Prostate gland (tissue), 2 donors: ENCODE measurements at regions not wholly inside any gene's neighbourhood (a gene's known extent, or its start where the extent isn't known, plus 50 kb on each side); places are given as distances from the start of the nearest gene placed in this dataset.

ENCODE experiments used
- DNase-seq: peaks from one replicate; pipeline ENCODE4 v3.0.0-alpha.2; 2019; ENCODE audit warnings: low spot score
- H3K27ac ChIP-seq, 2 donors: fragments of 200-600 bp; sonication (generic); 2 replicates each; pipeline ENCODE4 v1.5.1; 2017 to 2019
- H3K27me3 ChIP-seq: fragments of 200-600 bp; sonication (generic); replicated peaks from 2 replicates; pipeline ENCODE4 v1.5.1; 2019; ENCODE audit not compliant: insufficient read depth
- H3K36me3 ChIP-seq, 2 donors: fragments of 200-600 bp; sonication (generic); 1 replicate in 1 of 2; 2 replicates in 1 of 2; pipeline versions ENCODE4 v1.5.1 to v1.8.1; 2017 to 2019
- H3K4me1 ChIP-seq: fragments of 200-600 bp; sonication (generic); replicated peaks from 2 replicates; pipeline ENCODE4 v1.5.1; 2019
- H3K4me3 ChIP-seq, 2 donors: fragments of 200-600 bp; sonication (generic); 2 replicates each; pipeline ENCODE4 v1.5.1; 2017 to 2019
- H3K9me3 ChIP-seq: fragments of 200-600 bp; sonication (generic); 2 replicates; pipeline ENCODE4 v1.5.1; 2017
- POLR2A ChIP-seq: fragments of 450-650 bp; IDR thresholded peaks from one replicate; pipeline ENCODE4 v1.6.1; 2016; ENCODE audit warnings: antibody characterized with exemption, mild to moderate bottlenecking
- POLR2AphosphoS5 ChIP-seq: sonication (generic); formaldehyde crosslinking; IDR thresholded peaks from one replicate; pipeline ENCODE4 v1.6.1; 2017; ENCODE audit warnings: antibody characterized with exemption
- WGBS: methylation state at CpG from one replicate; pipeline ENCODE4 v1.1.5; 2018; 5-methylcytosine and 5-hydroxymethylcytosine counted together
- intact Hi-C: fragments of 100-400 bp; cut with DNase I; formaldehyde crosslinking; loops from one replicate; pipeline ENCODE4 v1.14.2; 2022
- TF ChIP-seq, protein P1 (sequence below), 4 experiments: fragments of 200-600 bp in 2 of 4; fragments of 450-650 bp in 2 of 4; sonication (generic) in 2 of 4; IDR thresholded peaks; 1 replicate in 3 of 4; 2 replicates in 1 of 4; pipeline ENCODE4 v1.5.1; 2016 to 2019; ENCODE audit warnings: antibody characterized with exemption in 4 of 4, mild to moderate bottlenecking in 2 of 4, moderate library complexity in 2 of 4

DNA sequence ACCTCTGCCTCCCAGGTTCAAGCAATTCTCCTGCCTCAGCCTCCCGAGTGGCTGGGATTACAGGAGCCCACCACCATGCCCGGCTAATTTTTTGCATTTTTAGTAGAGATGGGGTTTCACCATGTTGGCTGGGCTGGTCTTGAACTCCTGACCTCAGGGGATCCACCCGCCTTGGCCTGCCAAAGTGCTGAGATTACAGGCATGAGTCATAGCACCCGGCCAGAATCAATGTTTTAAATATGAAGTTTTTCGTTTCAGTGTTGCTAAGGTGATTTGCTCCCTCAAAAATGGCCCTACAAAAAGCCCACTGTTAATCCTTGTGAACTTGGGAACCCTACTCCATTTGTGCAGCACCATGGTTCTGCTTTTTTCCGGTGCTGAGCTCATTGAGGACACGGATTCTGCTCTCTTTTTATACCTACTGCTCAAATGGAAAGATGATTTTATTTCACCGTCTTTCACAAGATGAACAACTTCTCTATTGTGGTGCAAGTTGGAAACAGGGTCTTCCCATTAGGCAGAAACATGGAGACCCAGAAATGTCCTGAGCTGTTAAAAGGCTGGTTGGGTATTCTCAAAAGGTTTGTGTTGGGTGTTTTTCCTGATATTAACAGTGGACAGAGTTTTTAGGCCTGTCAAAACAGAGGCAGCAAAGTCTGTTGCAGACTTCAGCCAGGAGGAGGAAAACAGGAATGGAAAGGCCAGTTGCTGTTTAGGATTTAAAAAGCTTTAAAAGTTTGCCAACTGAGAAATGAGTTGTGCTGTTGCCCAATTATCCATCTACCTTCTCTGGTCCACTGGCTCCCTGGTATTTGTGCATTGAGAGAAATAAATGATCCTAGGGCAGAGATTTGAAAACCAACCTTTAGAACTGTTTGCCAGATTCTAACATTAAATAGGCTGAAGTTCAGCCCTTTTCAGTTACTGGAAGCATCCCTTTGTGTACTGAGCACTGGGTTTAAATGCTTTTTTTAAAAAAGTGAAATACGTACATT is 85.8 kb downstream of the ATP23 start:
- H3K4me1 ChIP-seq: no peaks in the 10 kb centered on the region
- DNase-seq: no peak
- no peak overlapping the region for H3K4me3 ChIP-seq
- H3K36me3 ChIP-seq: no peaks in the 10 kb centered on the region
- WGBS: 52% methylated on average over 9 of the region's 9 CpGs
- H3K27me3 ChIP-seq: no peaks in the 10 kb centered on the region
- H3K27ac ChIP-seq: no peak overlapping the region
- intact Hi-C loops: no loop called here
- no peaks in the 10 kb centered on the region for H3K9me3 ChIP-seq
- TF ChIP-seq, protein P1, sequence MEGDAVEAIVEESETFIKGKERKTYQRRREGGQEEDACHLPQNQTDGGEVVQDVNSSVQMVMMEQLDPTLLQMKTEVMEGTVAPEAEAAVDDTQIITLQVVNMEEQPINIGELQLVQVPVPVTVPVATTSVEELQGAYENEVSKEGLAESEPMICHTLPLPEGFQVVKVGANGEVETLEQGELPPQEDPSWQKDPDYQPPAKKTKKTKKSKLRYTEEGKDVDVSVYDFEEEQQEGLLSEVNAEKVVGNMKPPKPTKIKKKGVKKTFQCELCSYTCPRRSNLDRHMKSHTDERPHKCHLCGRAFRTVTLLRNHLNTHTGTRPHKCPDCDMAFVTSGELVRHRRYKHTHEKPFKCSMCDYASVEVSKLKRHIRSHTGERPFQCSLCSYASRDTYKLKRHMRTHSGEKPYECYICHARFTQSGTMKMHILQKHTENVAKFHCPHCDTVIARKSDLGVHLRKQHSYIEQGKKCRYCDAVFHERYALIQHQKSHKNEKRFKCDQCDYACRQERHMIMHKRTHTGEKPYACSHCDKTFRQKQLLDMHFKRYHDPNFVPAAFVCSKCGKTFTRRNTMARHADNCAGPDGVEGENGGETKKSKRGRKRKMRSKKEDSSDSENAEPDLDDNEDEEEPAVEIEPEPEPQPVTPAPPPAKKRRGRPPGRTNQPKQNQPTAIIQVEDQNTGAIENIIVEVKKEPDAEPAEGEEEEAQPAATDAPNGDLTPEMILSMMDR (IDR thresholded peaks at IDR 0.05): no peak
- TF ChIP-seq POLR2AphosphoS5: no peak
- TF ChIP-seq POLR2A: no peak

DNA sequence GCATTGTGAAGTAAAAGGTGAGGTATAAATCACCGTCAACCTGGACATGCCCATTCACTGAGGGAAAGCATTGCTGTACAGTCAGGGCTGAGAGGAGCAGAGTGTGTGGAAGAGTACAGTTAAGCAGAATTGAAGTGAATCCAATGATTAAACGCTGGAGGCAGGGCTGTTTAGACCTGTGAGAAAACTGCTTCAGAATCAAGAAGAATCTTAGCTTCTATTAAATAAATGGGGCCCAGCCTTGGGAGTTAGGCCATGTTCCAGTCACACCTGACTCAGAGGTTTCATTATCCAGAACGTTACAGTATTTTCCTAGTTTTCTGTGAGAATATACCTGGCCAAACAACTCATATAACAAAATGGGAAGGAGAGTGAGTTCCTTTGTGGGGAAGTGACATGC is 86.9 kb downstream of the ATP23 start:
- Histone ChIP-seq H3K27me3 (no peaks in the 10 kb centered on the region), H3K9me3 (no peaks in the 10 kb centered on the region), H3K27ac (no peak overlapping the region), H3K36me3 (no peaks in the 10 kb centered on the region), H3K4me1 (no peaks in the 10 kb centered on the region), H3K4me3 (no peak overlapping the region)
- WGBS: 43% methylated on average over 3 of the region's 3 CpGs
- TF ChIP-seq, protein P1 (IDR thresholded peaks at IDR 0.05): no peak
- no peak for TF ChIP-seq POLR2AphosphoS5
- TF ChIP-seq POLR2A: no peak
- intact Hi-C loops: no loop called here
- DNase-seq: no peak

DNA sequence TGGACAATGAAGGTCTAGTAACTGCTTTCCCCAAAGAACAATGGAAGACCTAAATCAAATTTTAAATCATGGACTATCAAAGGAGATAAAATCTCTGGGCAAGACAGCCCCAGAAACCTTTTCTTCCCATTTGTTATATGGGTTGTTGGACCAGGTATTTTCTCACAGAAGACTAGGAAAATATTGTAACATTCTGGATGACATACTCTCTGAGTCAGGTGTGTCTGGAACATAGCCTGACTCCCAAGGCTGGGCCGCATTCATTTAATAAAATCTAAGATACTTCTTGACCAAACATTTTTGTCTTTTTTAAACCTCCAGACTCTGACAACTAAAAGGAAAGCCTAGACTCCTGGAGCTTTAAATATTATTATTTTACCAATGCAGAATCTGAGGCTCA is 87.9 kb downstream of the ATP23 start:
- intact Hi-C loops: no loop called here
- no peak for TF ChIP-seq POLR2AphosphoS5
- TF ChIP-seq POLR2A: no peak
- TF ChIP-seq, protein P1 (IDR thresholded peaks at IDR 0.05): no peak

DNA sequence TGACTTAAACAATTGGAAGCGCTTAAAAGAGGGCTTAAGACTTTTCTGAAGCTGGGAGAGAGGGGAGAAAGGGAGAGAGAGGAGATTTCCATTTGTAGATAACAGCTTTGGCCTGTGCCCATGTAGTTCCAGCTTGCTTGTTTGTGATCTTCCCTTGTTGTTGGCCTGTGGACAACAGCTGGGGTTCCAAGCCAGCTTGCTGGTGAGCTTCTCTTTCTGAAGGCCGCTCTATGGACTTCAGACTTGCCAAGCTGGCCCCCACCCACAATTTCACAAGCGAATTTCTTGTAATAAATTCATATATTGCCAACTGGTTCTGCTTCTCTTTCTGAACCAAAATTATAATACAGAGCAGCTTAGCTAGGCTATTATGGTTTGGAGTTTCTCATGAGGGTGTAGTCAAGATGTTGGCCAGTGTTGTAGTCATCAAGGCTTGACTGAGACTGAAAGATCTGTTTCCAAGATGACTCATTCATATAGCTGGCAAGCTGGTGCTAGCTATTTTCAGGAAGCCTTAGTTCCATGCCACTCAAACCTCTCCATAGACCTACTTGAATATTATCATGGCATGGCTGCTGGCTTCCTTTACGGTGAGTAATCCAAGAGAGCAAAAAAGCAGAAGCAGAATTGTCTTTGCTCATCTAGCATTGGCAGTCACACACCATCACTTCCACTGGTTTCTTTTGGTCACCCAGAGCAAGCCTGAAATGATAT is 89.4 kb downstream of the ATP23 start:
- DNase-seq: no peak
- no peak overlapping the region for H3K4me3 ChIP-seq
- 91% methylated on average over 4 of the region's 4 CpGs for WGBS
- no peak overlapping the region for H3K27ac ChIP-seq
- no peaks in the 10 kb centered on the region for H3K4me1 ChIP-seq
- intact Hi-C loops: no loop called here
- H3K27me3 ChIP-seq: no peaks in the 10 kb centered on the region
- no peaks in the 10 kb centered on the region for H3K9me3 ChIP-seq
- no peaks in the 10 kb centered on the region for H3K36me3 ChIP-seq
- TF ChIP-seq POLR2AphosphoS5 (no peak), POLR2A (no peak)
- TF ChIP-seq, protein P1 (IDR thresholded peaks at IDR 0.05): no peak

More for the DNA sequence above, 87.9 kb downstream of the ATP23 start:
- DNase-seq: no peak
- WGBS: 93% methylated on average over 1 of the region's 1 CpG
- no peak overlapping the region for H3K4me3 ChIP-seq
- H3K4me1 ChIP-seq: no peaks in the 10 kb centered on the region
- H3K36me3 ChIP-seq: no peaks in the 10 kb centered on the region
- no peak overlapping the region for H3K27ac ChIP-seq
- H3K9me3 ChIP-seq: no peaks in the 10 kb centered on the region
- no peaks in the 10 kb centered on the region for H3K27me3 ChIP-seq
